AG09319 (cell line): ENCODE measurements at regions not wholly inside any gene's neighbourhood (a gene's known extent, or its start where the extent isn't known, plus 50 kb on each side); places are given as distances from the start of the nearest gene placed in this dataset.

Experiments used
- DNase-seq: peaks from one replicate; pipeline ENCODE4 v3.0.0-alpha.2; 2010; ENCODE audit warnings: low read depth; ENCODE audit errors: extremely low read depth
- CTCF ChIP-seq: IDR thresholded peaks from 2 replicates; pipeline ENCODE4 v1.5.1; 2011; ENCODE audit warnings: low read depth, mild to moderate bottlenecking, inconsistent platforms, low read length, moderate library complexity

DNA sequence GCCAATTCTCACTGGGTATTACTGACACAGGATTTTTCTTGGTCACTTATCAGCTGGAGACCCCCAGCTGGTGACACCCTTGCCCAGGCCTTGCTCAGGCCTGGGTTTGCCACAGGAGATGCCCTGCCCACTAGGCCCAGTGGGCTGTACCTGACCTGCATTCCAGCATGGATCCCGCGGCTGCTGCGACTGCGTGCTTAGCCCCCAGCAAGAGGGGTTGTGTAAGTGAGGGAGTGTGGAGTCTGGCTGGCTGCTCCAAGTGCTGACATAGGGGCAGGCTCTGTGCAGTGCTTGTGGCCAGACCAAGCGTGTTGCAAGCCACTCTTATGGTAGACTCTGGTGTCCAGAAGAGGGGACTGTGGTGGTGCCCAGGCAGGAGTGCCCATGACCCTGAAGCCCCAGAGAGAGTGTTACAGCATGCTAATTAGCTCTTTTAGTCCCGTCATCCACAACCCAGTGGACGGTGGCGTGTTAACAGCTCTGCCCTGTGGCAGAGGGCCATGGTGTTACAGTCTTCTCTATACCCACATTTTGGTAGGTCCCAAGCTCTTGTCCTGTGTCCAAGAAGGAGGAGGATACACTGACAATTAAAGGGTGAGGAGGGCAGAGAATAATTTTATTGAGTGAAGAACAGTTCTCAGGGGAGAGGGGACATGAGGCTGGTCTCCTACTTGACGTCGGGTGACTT lies 491.7 kb upstream of the MEIS1 start:
- no peak for TF ChIP-seq CTCF
- DNase-seq = no peak

- no peak for DNase-seq
- no peak for TF ChIP-seq CTCF
These were observed 494.1 kb upstream of the MEIS1 start for GRCh38 chr2:65940856-65941255.

DNA sequence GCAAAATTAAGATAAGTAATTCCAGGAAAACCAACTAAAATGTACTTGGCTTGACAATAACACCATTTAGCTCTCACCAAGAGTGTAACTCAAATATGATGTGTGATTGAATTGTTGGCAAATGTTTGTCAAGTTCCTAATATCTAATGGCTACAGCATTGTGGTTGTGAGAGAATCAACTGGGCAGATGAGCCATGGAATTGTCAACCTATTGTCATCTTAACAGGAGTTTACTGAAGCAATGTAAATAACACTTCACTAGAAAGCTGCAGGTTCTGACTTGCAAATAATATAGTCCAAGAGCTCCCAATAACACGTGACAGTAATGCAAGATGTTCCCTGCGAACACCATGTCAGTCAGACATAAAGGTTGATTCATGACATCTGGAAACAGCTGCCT lies 495.2 kb upstream of the MEIS1 start:
- no peak for TF ChIP-seq CTCF
- no peak for DNase-seq

GRCh38 chr2:65937379-65938160 lies 497.4 kb upstream of the MEIS1 start:
- no peak for DNase-seq
- no peak for TF ChIP-seq CTCF

GRCh38 chr2:65934992-65935629 lies 499.8 kb upstream of the MEIS1 start:
- TF ChIP-seq CTCF = no peak
- no peak for DNase-seq

GRCh38 chr2:65932571-65932970 lies 500.2 kb upstream of the SPRED2 start:
- TF ChIP-seq CTCF = no peak
- DNase-seq = no peak

- DNase-seq = no peak
- TF ChIP-seq CTCF = no peak
These were observed 498.7 kb upstream of the SPRED2 start for GRCh38 chr2:65931056-65931455.
